ENCODE measurements at regions not wholly inside any gene's neighbourhood (a gene's known extent, or its start where the extent isn't known, plus 50 kb on each side); places are given as distances from the start of the nearest gene placed in this dataset.

GRCh38 chr3:104149154-104149553 lies 1217.6 kb upstream of the ALCAM start:
- TF ChIP-seq ZNF70 (CRISPR knock-in tag; IDR thresholded peaks at IDR 0.05) = no peak
- no peak for ATAC-seq

- ATAC-seq = no peak
- no peak for TF ChIP-seq ZNF565 (CRISPR knock-in tag; conservative IDR thresholded peaks at IDR 0.05; ENCODE audit: low read depth)
- no peak for TF ChIP-seq ESRRG (CRISPR knock-in tag; IDR thresholded peaks at IDR 0.05)
These were observed 1216.0 kb upstream of the ALCAM start for GRCh38 chr3:104150724-104151123.

- TF ChIP-seq ZFP30 (CRISPR knock-in tag; IDR thresholded peaks at IDR 0.05) (no peak), TCF4 (CRISPR knock-in tag; IDR thresholded peaks at IDR 0.05; ENCODE audit: borderline replicate concordance) (no peak), ZNF70 (CRISPR knock-in tag; IDR thresholded peaks at IDR 0.05) (no peak), BACH2 (CRISPR knock-in tag; IDR thresholded peaks at IDR 0.05; ENCODE audit: borderline replicate concordance) (no peak), PPARA (CRISPR knock-in tag; IDR thresholded peaks at IDR 0.05; ENCODE audit: borderline replicate concordance) (no peak), SNAI2 (CRISPR knock-in tag; IDR thresholded peaks at IDR 0.05) (no peak), OSR1 (CRISPR knock-in tag; IDR thresholded peaks at IDR 0.05) (no peak), ZC3H10 (CRISPR knock-in tag; IDR thresholded peaks at IDR 0.05) (no peak), CSDC2 (CRISPR knock-in tag; IDR thresholded peaks at IDR 0.05) (no peak), TSHZ2 (CRISPR knock-in tag; IDR thresholded peaks at IDR 0.05) (no peak), CSRNP3 (CRISPR knock-in tag; IDR thresholded peaks at IDR 0.05) (no peak), GLIS3 (CRISPR knock-in tag; IDR thresholded peaks at IDR 0.05) (no peak), ZFP3 (CRISPR knock-in tag; IDR thresholded peaks at IDR 0.05) (no peak), ZNF565 (CRISPR knock-in tag; conservative IDR thresholded peaks at IDR 0.05; ENCODE audit: low read depth) (no peak), ESRRG (CRISPR knock-in tag; IDR thresholded peaks at IDR 0.05) (no peak), RARB (CRISPR knock-in tag; IDR thresholded peaks at IDR 0.05) (no peak), ZNF8 (CRISPR knock-in tag; IDR thresholded peaks at IDR 0.05) (no peak)
- ATAC-seq = no peak
These were observed 1211.8 kb upstream of the ALCAM start for GRCh38 chr3:104154896-104155295.

GRCh38 chr3:104165866-104166265 lies 1200.8 kb upstream of the ALCAM start:
- ATAC-seq = no peak
- TF ChIP-seq ARNTL (CRISPR knock-in tag; IDR thresholded peaks at IDR 0.05; ENCODE audit: borderline replicate concordance, low read depth) = no peak

- ATAC-seq = no peak
These were observed 1198.3 kb upstream of the ALCAM start for GRCh38 chr3:104168386-104168785.

More at GRCh38 chr3:104168386-104168785, 1198.3 kb upstream of the ALCAM start:
- no peak for TF ChIP-seq RARB (CRISPR knock-in tag; IDR thresholded peaks at IDR 0.05)
- no peak for TF ChIP-seq ZNF70 (CRISPR knock-in tag; IDR thresholded peaks at IDR 0.05)
- no peak for TF ChIP-seq PATZ1 (CRISPR knock-in tag; IDR thresholded peaks at IDR 0.05; ENCODE audit: borderline replicate concordance)
- no peak for TF ChIP-seq PPARA (CRISPR knock-in tag; IDR thresholded peaks at IDR 0.05; ENCODE audit: borderline replicate concordance)
- no peak for TF ChIP-seq SNAI2 (CRISPR knock-in tag; IDR thresholded peaks at IDR 0.05)
- no peak for TF ChIP-seq CSRNP3 (CRISPR knock-in tag; IDR thresholded peaks at IDR 0.05)
- TF ChIP-seq ZFP3 (CRISPR knock-in tag; IDR thresholded peaks at IDR 0.05) = no peak
- TF ChIP-seq OSR1 (CRISPR knock-in tag; IDR thresholded peaks at IDR 0.05) = no peak
